ENCODE measurements at regions not wholly inside any gene's neighbourhood (a gene's known extent, or its start where the extent isn't known, plus 50 kb on each side); places are given as distances from the start of the nearest gene placed in this dataset.

DNA sequence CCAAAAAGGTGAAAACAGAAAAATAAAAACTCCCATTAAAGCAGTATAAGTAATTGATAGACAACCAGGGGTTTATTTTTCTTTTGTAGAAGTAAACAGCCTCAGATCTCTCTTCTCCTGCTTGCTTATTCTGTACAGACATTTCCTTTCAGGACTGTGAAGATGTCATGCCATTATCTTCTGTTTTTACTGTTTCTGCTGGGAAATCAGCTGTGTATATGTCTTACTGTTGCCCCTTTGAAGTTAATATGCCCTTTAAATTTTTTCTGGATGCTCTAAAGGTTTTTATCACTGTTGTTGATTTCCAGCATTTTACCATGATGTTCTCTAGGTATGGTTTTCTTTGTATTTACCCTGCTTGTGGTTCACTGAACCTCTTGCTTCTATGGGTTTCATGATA, 199.5 kb downstream of the NXNL2 start:
- in situ Hi-C loops (cut with HindIII; ENCODE audit: extremely low pct_ligation_motif_present, low pct_unique_long_range_greater_than_20kb) = no loop called here
- no peaks in the 10 kb centered on the region for H4K20me1 ChIP-seq (ENCODE audit: insufficient read depth, low read length)
- intact Hi-C loops (cut with micrococcal nuclease; ENCODE audit: unreplicated experiment) = no loop called here
- H3K9ac ChIP-seq (ENCODE audit: insufficient read depth, low read depth, low read length) = no peak overlapping the region
- H2AFZ ChIP-seq (ENCODE audit: low read length) = no peak overlapping the region
- no peak for TF ChIP-seq SIX4 (CRISPR knock-in tag; IDR thresholded peaks at IDR 0.05)
- TF ChIP-seq ATF7 (IDR thresholded peaks at IDR 0.05) = no peak
- TF ChIP-seq ATF7 (CRISPR knock-in tag; IDR thresholded peaks at IDR 0.05) = no peak
- no peak for TF ChIP-seq HDAC1 (CRISPR knock-in tag; IDR thresholded peaks at IDR 0.05)
- TF ChIP-seq, protein P1, sequence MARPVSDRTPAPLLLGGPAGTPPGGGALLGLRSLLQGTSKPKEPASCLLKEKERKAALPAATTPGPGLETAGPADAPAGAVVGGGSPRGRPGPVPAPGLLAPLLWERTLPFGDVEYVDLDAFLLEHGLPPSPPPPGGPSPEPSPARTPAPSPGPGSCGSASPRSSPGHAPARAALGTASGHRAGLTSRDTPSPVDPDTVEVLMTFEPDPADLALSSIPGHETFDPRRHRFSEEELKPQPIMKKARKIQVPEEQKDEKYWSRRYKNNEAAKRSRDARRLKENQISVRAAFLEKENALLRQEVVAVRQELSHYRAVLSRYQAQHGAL (CRISPR knock-in tag; IDR thresholded peaks at IDR 0.05; ENCODE audit: not compliant biosample characterization) = no peak
- TF ChIP-seq ZKSCAN8 (CRISPR knock-in tag; IDR thresholded peaks at IDR 0.05; ENCODE audit: borderline replicate concordance) = no peak
- no peak for TF ChIP-seq ATAD3A (CRISPR knock-in tag; IDR thresholded peaks at IDR 0.05)
- TF ChIP-seq ZNF644 (CRISPR knock-in tag; IDR thresholded peaks at IDR 0.05; ENCODE audit: low read depth) = no peak
- TF ChIP-seq NR3C1 (CRISPR knock-in tag; IDR thresholded peaks at IDR 0.05) = no peak
- TF ChIP-seq, protein P2, sequence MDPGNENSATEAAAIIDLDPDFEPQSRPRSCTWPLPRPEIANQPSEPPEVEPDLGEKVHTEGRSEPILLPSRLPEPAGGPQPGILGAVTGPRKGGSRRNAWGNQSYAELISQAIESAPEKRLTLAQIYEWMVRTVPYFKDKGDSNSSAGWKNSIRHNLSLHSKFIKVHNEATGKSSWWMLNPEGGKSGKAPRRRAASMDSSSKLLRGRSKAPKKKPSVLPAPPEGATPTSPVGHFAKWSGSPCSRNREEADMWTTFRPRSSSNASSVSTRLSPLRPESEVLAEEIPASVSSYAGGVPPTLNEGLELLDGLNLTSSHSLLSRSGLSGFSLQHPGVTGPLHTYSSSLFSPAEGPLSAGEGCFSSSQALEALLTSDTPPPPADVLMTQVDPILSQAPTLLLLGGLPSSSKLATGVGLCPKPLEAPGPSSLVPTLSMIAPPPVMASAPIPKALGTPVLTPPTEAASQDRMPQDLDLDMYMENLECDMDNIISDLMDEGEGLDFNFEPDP (CRISPR knock-in tag; conservative IDR thresholded peaks at IDR 0.05) = no peak
- no peak for TF ChIP-seq PHF21A (CRISPR knock-in tag; IDR thresholded peaks at IDR 0.05)
- TF ChIP-seq, protein P3, sequence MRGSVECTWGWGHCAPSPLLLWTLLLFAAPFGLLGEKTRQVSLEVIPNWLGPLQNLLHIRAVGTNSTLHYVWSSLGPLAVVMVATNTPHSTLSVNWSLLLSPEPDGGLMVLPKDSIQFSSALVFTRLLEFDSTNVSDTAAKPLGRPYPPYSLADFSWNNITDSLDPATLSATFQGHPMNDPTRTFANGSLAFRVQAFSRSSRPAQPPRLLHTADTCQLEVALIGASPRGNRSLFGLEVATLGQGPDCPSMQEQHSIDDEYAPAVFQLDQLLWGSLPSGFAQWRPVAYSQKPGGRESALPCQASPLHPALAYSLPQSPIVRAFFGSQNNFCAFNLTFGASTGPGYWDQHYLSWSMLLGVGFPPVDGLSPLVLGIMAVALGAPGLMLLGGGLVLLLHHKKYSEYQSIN (CRISPR knock-in tag; IDR thresholded peaks at IDR 0.05; ENCODE audit: borderline replicate concordance) = no peak
- BruUV-seq (replicated peaks) = no TSS peak
- ChIA-PET POLR2A (no interaction called here), CTCF (ENCODE audit: low intra/inter-chr PET ratio, low total read pairs) (no interaction called here)
- no peak for FAIRE-seq
- no peaks in the 10 kb centered on the region for H3K36me3 ChIP-seq (replicated peaks in 1 of 2; ENCODE audit: control insufficient read depth in 1 of 2, insufficient read depth in 2 of 2, low read length in 2 of 2)
- H3K4me1 ChIP-seq (ENCODE audit: insufficient read depth, low read length) = no peaks in the 10 kb centered on the region
- peaks cover 8% of the 10 kb centered on the region; the same call in 1 of the 2 replicates for H3K9me3 ChIP-seq (ENCODE audit: low read length)
- no peak for DNase-seq (ENCODE audit: low spot score)
- no peak overlapping the region for H3K4me3 ChIP-seq (replicated peaks in 1 of 3; ENCODE audit: insufficient read depth in 1 of 3, low read depth in 2 of 3, low read length in 3 of 3)
- peaks cover 0 to 4% of the 10 kb centered on the region in 2 experiments; a peak in 3 of 5 replicates for H3K27me3 ChIP-seq (ENCODE audit: control insufficient read depth in 1 of 2, insufficient read depth in 2 of 2, low read length in 2 of 2)
- no peak overlapping the region for H3K27ac ChIP-seq (ENCODE audit: extremely low read length, insufficient read depth, low read length)
- ATAC-seq = no peak
- H3K4me2 ChIP-seq (ENCODE audit: low read depth, low read length) = no peak overlapping the region
- no peaks in the 10 kb centered on the region for H3K79me2 ChIP-seq (ENCODE audit: insufficient read depth, low read length)
